HepG2 (cell line): ENCODE measurements at regions not wholly inside any gene's neighbourhood (a gene's known extent, or its start where the extent isn't known, plus 50 kb on each side); places are given as distances from the start of the nearest gene placed in this dataset.

Experiments
- ATAC-seq: fragments of 200-7000 bp; cut with Tn5 transposase; 3 replicates; pipeline ENCODE4 v1.9.1; 2020; ENCODE audit warnings: mild to moderate bottlenecking, moderate library complexity
- BruUV-seq: library from RNA; stranded (reverse); fragments of 400-500 nt; replicated peaks from 2 replicates; lab custom pipeline; 2021; lab: Mats Ljungman, UMichigan
- CTCF ChIA-PET: fragments of 300-600 bp; formaldehyde crosslinking; extraction: SDS; loops from one replicate; lab custom pipeline; 2021; ENCODE audit warnings: low total read pairs, inconsistent platforms, low intra/inter-chr PET ratio; lab: Yijun Ruan, JAX
- POLR2A ChIA-PET: fragments of 350-600 bp; sonication (Branson Sonifier 250); formaldehyde crosslinking; loops from one replicate; lab custom pipeline; 2020; ENCODE audit warnings: antibody characterized with exemption, inconsistent platforms; lab: Yijun Ruan, JAX
- DNase-seq: peaks from one replicate; pipeline ENCODE4 v3.0.0-alpha.2; 2015; ENCODE audit warnings: low spot score
- FAIRE-seq: peaks from 3 replicates; lab custom pipeline; 2011; peaks lifted over from hg19 to GRCh38; lab: Jason Lieb, UNC
- H2AFZ ChIP-seq: one replicate; pipeline ENCODE4 v1.6.1; 2011; ENCODE audit warnings: low read length, inconsistent platforms
- H3K27ac ChIP-seq: fragments of 300-600 bp; 3 replicates; pipeline ENCODE4 v1.8.0; 2011; ENCODE audit warnings: mixed run types, mild to moderate bottlenecking, mixed read lengths, low read length, inconsistent platforms; ENCODE audit not compliant: insufficient read depth; ENCODE audit errors: extremely low read length
- H3K27me3 ChIP-seq, 2 experiments: fragments of 200-600 bp in 1 of 2; 2 replicates in 1 of 2; 3 replicates in 1 of 2; pipeline versions ENCODE4 v1.6.0 to v1.8.0; 2011; ENCODE audit warnings: low read length in 2 of 2, mild to moderate bottlenecking in 2 of 2, moderate library complexity in 2 of 2, inconsistent platforms in 1 of 2; ENCODE audit not compliant: insufficient read depth in 2 of 2, control insufficient read depth in 1 of 2
- H3K36me3 ChIP-seq, 2 experiments: fragments of 200-600 bp in 1 of 2; replicated peaks in 1 of 2; 2 replicates in 1 of 2; 3 replicates in 1 of 2; pipeline versions ENCODE4 v1.5.1 to v1.8.0; 2011; ENCODE audit warnings: low read length in 2 of 2, inconsistent platforms in 1 of 2; ENCODE audit not compliant: insufficient read depth in 2 of 2, control insufficient read depth in 1 of 2
- H3K4me1 ChIP-seq: 2 replicates; pipeline ENCODE4 v1.5.1; 2012; ENCODE audit warnings: low read length, inconsistent platforms; ENCODE audit not compliant: insufficient read depth
- H3K4me2 ChIP-seq: 2 replicates; pipeline ENCODE4 v1.6.0; 2011; ENCODE audit warnings: low read depth, low read length, inconsistent platforms
- H3K4me3 ChIP-seq, 3 experiments: fragments of 200-600 bp in 1 of 3; sonication (generic), shearing (Covaris generic) in 1 of 3; replicated peaks in 1 of 3; 2 replicates each; pipeline ENCODE4 v1.5.1; 2011 to 2016; ENCODE audit warnings: low read length in 3 of 3, inconsistent platforms in 2 of 3, low read depth in 2 of 3, mild to moderate bottlenecking in 2 of 3, control low read depth in 1 of 3, mixed read lengths in 1 of 3; ENCODE audit not compliant: insufficient read depth in 1 of 3
- H3K79me2 ChIP-seq: one replicate; pipeline ENCODE4 v1.6.1; 2011; ENCODE audit warnings: low read length, inconsistent platforms; ENCODE audit not compliant: insufficient read depth
- H3K9ac ChIP-seq: 2 replicates; pipeline ENCODE4 v1.6.0; 2011; ENCODE audit warnings: mild to moderate bottlenecking, low read depth, low read length, inconsistent platforms; ENCODE audit not compliant: insufficient read depth
- H3K9me3 ChIP-seq: 2 replicates; pipeline ENCODE4 v1.5.1; 2012; ENCODE audit warnings: mild to moderate bottlenecking, low read length
- H4K20me1 ChIP-seq: 2 replicates; pipeline ENCODE4 v1.6.0; 2011; ENCODE audit warnings: inconsistent platforms, mild to moderate bottlenecking, low read length, moderate library complexity; ENCODE audit not compliant: insufficient read depth
- HNRNPL ChIP-seq: fragments of 200-400 bp; formaldehyde crosslinking; IDR thresholded peaks from 2 replicates; pipeline ENCODE4 v1.6.1; 2017; ENCODE audit warnings: mild to moderate bottlenecking, low read depth, low read length
- RAD21 ChIP-seq: fragments of 450-650 bp; formaldehyde crosslinking; IDR thresholded peaks from 2 replicates; pipeline ENCODE4 v1.5.0; 2020; ENCODE audit warnings: mild to moderate bottlenecking
- RCOR2 ChIP-seq: IDR thresholded peaks from 2 replicates; pipeline ENCODE4 v1.6.1; 2016; ENCODE audit warnings: missing biosample characterization, missing genetic modification reagents
- REPIN1 ChIP-seq: sonication (generic); formaldehyde crosslinking; IDR thresholded peaks from 2 replicates; pipeline ENCODE4 v1.8.0; 2022; ENCODE audit warnings: missing genetic modification reagents, low read depth, mild to moderate bottlenecking, borderline replicate concordance
- SOX5 ChIP-seq: IDR thresholded peaks from 2 replicates; pipeline ENCODE4 v1.6.1; 2016; ENCODE audit warnings: borderline replicate concordance
- SP2 ChIP-seq: sonication (generic); formaldehyde crosslinking; IDR thresholded peaks from 2 replicates; pipeline ENCODE4 v1.5.1; 2020; ENCODE audit warnings: mild to moderate bottlenecking, missing genetic modification reagents
- TCF7L2 ChIP-seq: IDR thresholded peaks from 2 replicates; pipeline ENCODE4 v1.6.1; 2011; ENCODE audit warnings: mild to moderate bottlenecking, low read depth, low read length, moderate library complexity
- TFDP2 ChIP-seq: sonication (generic); formaldehyde crosslinking; IDR thresholded peaks from 2 replicates; pipeline ENCODE4 v1.4.0; 2020; ENCODE audit warnings: missing genetic modification reagents
- USF2 ChIP-seq, 2 experiments: sonication (generic) in 1 of 2; formaldehyde crosslinking in 1 of 2; IDR thresholded peaks; 2 replicates each; pipeline versions ENCODE4 v1.5.1 to v1.6.1; 2011 to 2020; ENCODE audit warnings: borderline replicate concordance in 1 of 2, low read depth in 1 of 2, low read length in 1 of 2, mild to moderate bottlenecking in 1 of 2, missing genetic modification reagents in 1 of 2, moderate library complexity in 1 of 2
- ZBTB37 ChIP-seq: sonication (generic); formaldehyde crosslinking; IDR thresholded peaks from 2 replicates; pipeline ENCODE4 v1.4.0; 2020; ENCODE audit warnings: mild to moderate bottlenecking, missing genetic modification reagents
- WGBS: methylation state at CpG from one replicate; pipeline ENCODE4 v1.1.6; 2017; ENCODE audit warnings: low lambda C conversion rate; 5-methylcytosine and 5-hydroxymethylcytosine counted together
- in situ Hi-C: cut with HindIII; loops from 2 replicates; pipeline ENCODE4 v1.10.0; 2017; ENCODE audit warnings: low pct_unique_long_range_greater_than_20kb; ENCODE audit not compliant: extremely low pct_ligation_motif_present
- intact Hi-C: fragments of 100-400 bp; cut with micrococcal nuclease; formaldehyde crosslinking; loops from one replicate; pipeline ENCODE4 v1.10.0; 2022; ENCODE audit not compliant: unreplicated experiment

- ChIA-PET POLR2A (no interaction called here), CTCF (no interaction called here)
Observed at GRCh38 chr5:39486790-39487189, 62.0 kb upstream of the DAB2 start.

More at GRCh38 chr5:39486790-39487189, 62.0 kb upstream of the DAB2 start:
- TF ChIP-seq TCF7L2 (no peak), USF2 (IDR thresholded peaks at IDR 0.05; ENCODE audit: low read depth, low read length) (no peak), USF2 (CRISPR knock-in tag; IDR thresholded peaks at IDR 0.05; ENCODE audit: borderline replicate concordance) (no peak), RCOR2 (no peak), SP2 (no peak), HNRNPL (no peak), REPIN1 (CRISPR knock-in tag) (no peak), RAD21 (CRISPR knock-in tag) (no peak), TFDP2 (CRISPR knock-in tag) (no peak), SOX5 (no peak), ZBTB37 (CRISPR knock-in tag) (no peak)
- no peaks in the 10 kb centered on the region for H3K36me3 ChIP-seq
- 0% methylated on average over 2 of the region's 2 CpGs for whole genome bisulfite sequencing
- no peak for FAIRE-seq
- H2AFZ ChIP-seq, result no peak overlapping the region
- no peak for DNase-seq
- no peak overlapping the region for H3K4me3 ChIP-seq
- in situ Hi-C loops (no loop called here), intact Hi-C loops (no loop called here)
- H3K4me2 ChIP-seq, result no peak overlapping the region
- H3K27me3 ChIP-seq, result no peaks in the 10 kb centered on the region; a peak in 1 of 5 replicates
- H4K20me1 ChIP-seq, result no peaks in the 10 kb centered on the region
- H3K4me1 ChIP-seq, result no peaks in the 10 kb centered on the region
- no peak for ATAC-seq
- no peak overlapping the region for H3K9ac ChIP-seq
- no TSS peak for BruUV-seq
- H3K27ac ChIP-seq, result no peak overlapping the region
- no peaks in the 10 kb centered on the region for H3K9me3 ChIP-seq
- no peaks in the 10 kb centered on the region for H3K79me2 ChIP-seq
